Fibroblast of lung (primary cell): ENCODE measurements at regions not wholly inside any gene's neighbourhood (a gene's known extent, or its start where the extent isn't known, plus 50 kb on each side); places are given as distances from the start of the nearest gene placed in this dataset.

Experiments
- CTCF ChIP-seq, 2 donors: IDR thresholded peaks in 1 of 2; conservative IDR thresholded peaks in 1 of 2; 1 replicate in 1 of 2; 2 replicates in 1 of 2; pipeline ENCODE4 v1.5.1; 2011 to 2012; ENCODE audit warnings: low read length in 2 of 2, control low read depth in 1 of 2, inconsistent platforms in 1 of 2, low read depth in 1 of 2, mild to moderate bottlenecking in 1 of 2
- EZH2 ChIP-seq: IDR thresholded peaks from 2 replicates; pipeline ENCODE4 v1.5.1; 2012; ENCODE audit warnings: low read length, control low read depth, mild to moderate bottlenecking; ENCODE audit errors: missing control alignments

- no peak for TF ChIP-seq EZH2
- no peak for TF ChIP-seq CTCF (conservative IDR thresholded peaks at IDR 0.05 in 1 of 2, IDR thresholded peaks at IDR 0.05 in 1 of 2; ENCODE audit: low read depth in 1 of 2, low read length in 2 of 2)
These were observed 57.3 kb upstream of the MPP7 start for GRCh38 chr10:28360175-28360574.
